Smooth muscle cell (in vitro differentiated cells): ENCODE measurements at regions not wholly inside any gene's neighbourhood (a gene's known extent, or its start where the extent isn't known, plus 50 kb on each side); places are given as distances from the start of the nearest gene placed in this dataset.
"Not testable (repeated sequence)": the region's sequence is repeated elsewhere in the genome, so short reads cannot be mapped to it uniquely, and the experiment has no call there.

Experiments used
- DNase-seq: peaks from one replicate; lab custom pipeline; 2025; ENCODE audit not compliant: unreplicated experiment; lab: John Stamatoyannopoulos, UW
- H2AFZ ChIP-seq: fragments of 200-600 bp; sonication (generic); 2 replicates; pipeline ENCODE4 v1.6.0; 2016; ENCODE audit warnings: antibody characterized with exemption, low read depth, mild to moderate bottlenecking
- H3F3A ChIP-seq: fragments of 200-600 bp; sonication (generic); 2 replicates; pipeline ENCODE4 v1.6.0; 2017; ENCODE audit warnings: antibody characterized with exemption, low read depth
- H3K27ac ChIP-seq: fragments of 200-600 bp; sonication (generic); 2 replicates; pipeline ENCODE4 v1.5.1; 2016; ENCODE audit warnings: low read depth, mild to moderate bottlenecking
- H3K27me3 ChIP-seq: fragments of 200-600 bp; sonication (generic); 2 replicates; pipeline ENCODE4 v1.6.1; 2016; ENCODE audit warnings: low read depth, mild to moderate bottlenecking
- H3K36me3 ChIP-seq: fragments of 200-600 bp; sonication (generic); 2 replicates; pipeline ENCODE4 v1.5.1; 2016; ENCODE audit warnings: low read depth
- H3K4me1 ChIP-seq: fragments of 200-600 bp; sonication (generic); 2 replicates; pipeline ENCODE4 v1.5.1; 2016; ENCODE audit warnings: low read depth
- H3K4me2 ChIP-seq: fragments of 200-600 bp; sonication (generic); 2 replicates; pipeline ENCODE4 v1.6.0; 2016; ENCODE audit warnings: mild to moderate bottlenecking
- H3K4me3 ChIP-seq: fragments of 200-600 bp; sonication (generic); 2 replicates; pipeline ENCODE4 v1.5.1; 2016; ENCODE audit warnings: mild to moderate bottlenecking
- H3K79me2 ChIP-seq: fragments of 200-600 bp; sonication (generic); 2 replicates; pipeline ENCODE4 v1.6.0; 2016; ENCODE audit warnings: low read depth, mild to moderate bottlenecking
- H3K9ac ChIP-seq: fragments of 200-600 bp; sonication (generic); 2 replicates; pipeline ENCODE4 v1.6.0; 2016; ENCODE audit warnings: low read depth
- H3K9me3 ChIP-seq: fragments of 200-600 bp; sonication (generic); replicated peaks from 2 replicates; pipeline ENCODE4 v1.5.1; 2016; ENCODE audit warnings: low read depth
- H4K20me1 ChIP-seq: fragments of 200-600 bp; sonication (generic); 2 replicates; pipeline ENCODE4 v1.6.0; 2016; ENCODE audit warnings: low read depth
- CTCF ChIP-seq: fragments of 200-600 bp; sonication (generic); IDR thresholded peaks from 2 replicates; pipeline ENCODE4 v1.5.1; 2017; ENCODE audit warnings: borderline replicate concordance, mild to moderate bottlenecking, antibody characterized with exemption; ENCODE audit not compliant: insufficient read depth, poor library complexity, severe bottlenecking
- WGBS: methylation state at CpG from one replicate; pipeline ENCODE4 v1.1.7; 2016; ENCODE audit warnings: low lambda C conversion rate; 5-methylcytosine and 5-hydroxymethylcytosine counted together

GRCh38 chr2:182606728-182607681, 109.1 kb upstream of the DNAJC10 start:
- Histone ChIP-seq H3K27ac (no peak overlapping the region), H2AFZ (no peak overlapping the region), H3K79me2 (no peaks in the 10 kb centered on the region), H3K4me3 (no peak overlapping the region), H4K20me1 (no peaks in the 10 kb centered on the region), H3F3A (no peaks in the 10 kb centered on the region), H3K4me1 (no peaks in the 10 kb centered on the region), H3K9ac (no peak overlapping the region), H3K4me2 (no peak overlapping the region), H3K36me3 (no peaks in the 10 kb centered on the region), H3K27me3 (no peaks in the 10 kb centered on the region), H3K9me3 (no peaks in the 10 kb centered on the region)
- 91% methylated on average over 8 of the region's 8 CpGs for WGBS
- no peak for TF ChIP-seq CTCF
- no peak for DNase-seq

GRCh38 chr2:182608181-182608845, 107.7 kb upstream of the DNAJC10 start:
- Histone ChIP-seq H3K4me1 (no peaks in the 10 kb centered on the region), H3K36me3 (no peaks in the 10 kb centered on the region), H3K9ac (no peak overlapping the region), H3K27me3 (no peaks in the 10 kb centered on the region), H3K79me2 (no peaks in the 10 kb centered on the region), H3K27ac (no peak overlapping the region), H4K20me1 (no peaks in the 10 kb centered on the region), H3K9me3 (no peaks in the 10 kb centered on the region), H3K4me2 (no peak overlapping the region), H3F3A (no peaks in the 10 kb centered on the region), H3K4me3 (no peak overlapping the region), H2AFZ (no peak overlapping the region)
- 95% methylated on average over 47 of the region's 48 CpGs for WGBS
- DNase-seq: no peak
- no peak for TF ChIP-seq CTCF

- not testable (repeated sequence) for H3F3A ChIP-seq, H3K9me3 ChIP-seq, H3K4me1 ChIP-seq, H3K4me3 ChIP-seq, H4K20me1 ChIP-seq, H3K9ac ChIP-seq, DNase-seq, H3K79me2 ChIP-seq, H3K36me3 ChIP-seq, H3K27me3 ChIP-seq, H2AFZ ChIP-seq, H3K4me2 ChIP-seq, H3K27ac ChIP-seq
- WGBS: 94% methylated on average over 4 of the region's 4 CpGs
Observed at GRCh38 chr2:182609005-182609404, 107.1 kb upstream of the DNAJC10 start.

GRCh38 chr2:182610231-182610630, 105.8 kb upstream of the DNAJC10 start:
- Histone ChIP-seq H3F3A (no peaks in the 10 kb centered on the region), H2AFZ (no peak overlapping the region), H3K27me3 (no peaks in the 10 kb centered on the region), H3K79me2 (no peaks in the 10 kb centered on the region), H3K36me3 (no peaks in the 10 kb centered on the region), H3K4me3 (no peak overlapping the region), H3K9me3 (no peaks in the 10 kb centered on the region), H3K9ac (no peak overlapping the region), H3K4me2 (no peak overlapping the region), H3K27ac (no peak overlapping the region), H4K20me1 (no peaks in the 10 kb centered on the region), H3K4me1 (no peaks in the 10 kb centered on the region)
- TF ChIP-seq CTCF: no peak
- DNase-seq: no peak
- WGBS: 84% methylated on average over 2 of the region's 2 CpGs
